Ovary (tissue), 7 donors: ENCODE measurements at regions not wholly inside any gene's neighbourhood (a gene's known extent, or its start where the extent isn't known, plus 50 kb on each side); places are given as distances from the start of the nearest gene placed in this dataset.

Experiments used
- DNase-seq, 5 donors: peaks; one replicate each; pipeline ENCODE4 v3.0.0-alpha.2; 2019 to 2020
- H3K27ac ChIP-seq, 2 donors: fragments of 200-600 bp; one replicate each; pipeline versions ENCODE4 v1.5.1 to v1.8.0; 2019 to 2022
- H3K27me3 ChIP-seq: fragments of 200-600 bp; one replicate; pipeline ENCODE4 v1.8.0; 2022
- H3K36me3 ChIP-seq: fragments of 200-600 bp; sonication (generic); one replicate; pipeline ENCODE4 v1.5.1; 2019
- H3K4me1 ChIP-seq: one replicate; pipeline ENCODE4 v1.8.1; 2013; ENCODE audit warnings: mild to moderate bottlenecking, moderate library complexity; ENCODE audit not compliant: insufficient read depth
- H3K4me3 ChIP-seq: fragments of 200-600 bp; sonication (generic); one replicate; pipeline ENCODE4 v1.5.1; 2017
- H3K9me3 ChIP-seq, 2 donors: fragments of 200-600 bp in 1 of 2; sonication (generic) in 1 of 2; one replicate each; pipeline versions ENCODE4 v1.5.1 to v1.8.1; 2013 to 2019; ENCODE audit warnings: mild to moderate bottlenecking in 1 of 2, moderate library complexity in 1 of 2
- CTCF ChIP-seq, 3 donors: fragments of 450-650 bp in 2 of 3; fragments of 200-600 bp in 1 of 3; IDR thresholded peaks; one replicate each; pipeline versions ENCODE4 v1.5.1 to v1.8.0; 2016 to 2022; ENCODE audit warnings: antibody characterized with exemption in 3 of 3, mild to moderate bottlenecking in 1 of 3
- EP300 ChIP-seq: sonication (generic); formaldehyde crosslinking; IDR thresholded peaks from one replicate; pipeline ENCODE4 v1.6.1; 2017; ENCODE audit warnings: antibody characterized with exemption
- POLR2A ChIP-seq: fragments of 450-650 bp; IDR thresholded peaks from one replicate; pipeline ENCODE4 v1.6.1; 2017; ENCODE audit warnings: antibody characterized with exemption, mild to moderate bottlenecking, moderate library complexity
- WGBS, 3 donors: extraction: QIAGEN DNeasy Blood & Tissue Kit in 1 of 3; methylation state at CpG; one replicate each; pipeline versions ENCODE4 v1.1.5 to v1.1.7; 2013 to 2017; 5-methylcytosine and 5-hydroxymethylcytosine counted together
- intact Hi-C, 4 donors: fragments of 100-400 bp; cut with DNase I; formaldehyde crosslinking; loops; one replicate each; pipeline versions ENCODE4 v1.11.0 to v1.15.1; 2022 to 2023
- donor health status: DM: no; HTN: no; CAD: no; lungs with moderate emphysema.
- donor health status: DM: no; HTN: no; CAD: no.
- donor health status: Bipolar disorder and iron deficiency.
- donor health status: DM: no; HTN: no; CAD: no.
- donor health status: DM: yes; HTN: yes; CAD: no.

DNA sequence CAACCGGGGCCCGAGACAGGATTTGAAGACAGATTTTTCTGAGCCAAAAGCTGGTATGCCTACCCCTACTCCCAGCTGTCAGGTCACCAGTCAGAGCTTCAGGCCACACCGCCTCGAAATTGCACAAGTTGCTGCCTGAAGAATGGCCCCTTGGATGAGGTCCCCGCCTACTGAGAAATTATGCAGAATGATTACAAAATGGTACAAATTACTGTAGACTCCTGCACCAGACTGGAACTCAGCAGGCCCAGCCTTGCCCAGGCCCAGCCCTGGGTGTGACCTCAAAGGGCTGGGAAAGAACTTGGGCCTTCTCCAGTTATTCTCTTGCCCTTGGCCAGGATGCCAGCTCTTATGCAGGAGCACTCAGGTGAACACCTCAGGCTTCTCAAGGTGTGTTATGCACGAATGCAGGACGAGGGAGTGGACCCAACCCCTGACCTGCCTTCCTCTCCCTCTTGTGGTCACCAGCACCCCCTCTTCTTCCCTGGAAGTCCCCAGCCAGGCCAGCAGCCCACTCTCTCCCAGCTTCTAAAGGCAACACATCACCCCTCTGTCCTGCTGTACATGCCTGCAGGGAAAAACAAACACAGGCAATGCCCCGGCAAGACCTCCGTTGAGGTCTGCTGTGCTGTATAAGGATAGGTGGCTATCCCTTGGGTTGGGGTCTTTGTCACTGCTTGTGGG lies 88.7 kb upstream of the NAA20 start:
- intact Hi-C loops: no loop called here
- H3K36me3 ChIP-seq: no peaks in the 10 kb centered on the region
- H3K27me3 ChIP-seq: no peaks in the 10 kb centered on the region
- 90 to 95% (median 91%) methylated on average over 9 of the region's 9 CpGs for WGBS, 3 donors
- H3K9me3 ChIP-seq: no peaks in the 10 kb centered on the region
- no peak overlapping the region for H3K27ac ChIP-seq
- TF ChIP-seq POLR2A: no peak
- no peak for TF ChIP-seq EP300
- TF ChIP-seq CTCF (IDR thresholded peaks at IDR 0.05): no peak
- no peak for DNase-seq
- no peak overlapping the region for H3K4me3 ChIP-seq
- peaks cover 17% of the 10 kb centered on the region for H3K4me1 ChIP-seq

DNA sequence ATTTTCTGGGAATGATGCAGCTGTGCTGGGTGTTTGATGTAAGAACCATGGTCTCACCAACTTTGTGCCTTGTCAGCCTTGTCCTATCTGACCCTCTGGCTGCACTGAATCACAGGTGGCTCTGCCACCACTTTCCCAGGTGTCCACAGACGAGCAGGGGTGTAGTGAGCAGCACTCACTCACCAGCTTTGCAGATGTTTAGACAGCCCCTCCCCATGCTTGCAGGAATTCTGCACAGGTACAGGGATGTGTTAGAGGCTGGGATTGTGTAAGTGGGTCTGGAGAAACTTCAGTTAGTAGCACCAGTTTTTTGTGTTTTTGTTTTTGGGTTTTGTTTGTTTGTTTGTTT lies 88.2 kb upstream of the NAA20 start:
- peaks cover 17% of the 10 kb centered on the region for H3K4me1 ChIP-seq
- WGBS, 3 donors: 86 to 100% (median 100%) methylated on average over 1 of the region's 1 CpG
- no peaks in the 10 kb centered on the region for H3K27me3 ChIP-seq
- H3K9me3 ChIP-seq: no peaks in the 10 kb centered on the region
- intact Hi-C loops: no loop called here
- no peak for DNase-seq
- no peak overlapping the region for H3K4me3 ChIP-seq
- no peaks in the 10 kb centered on the region for H3K36me3 ChIP-seq
- no peak overlapping the region for H3K27ac ChIP-seq
- TF ChIP-seq POLR2A (no peak), EP300 (no peak), CTCF (IDR thresholded peaks at IDR 0.05) (no peak)

DNA sequence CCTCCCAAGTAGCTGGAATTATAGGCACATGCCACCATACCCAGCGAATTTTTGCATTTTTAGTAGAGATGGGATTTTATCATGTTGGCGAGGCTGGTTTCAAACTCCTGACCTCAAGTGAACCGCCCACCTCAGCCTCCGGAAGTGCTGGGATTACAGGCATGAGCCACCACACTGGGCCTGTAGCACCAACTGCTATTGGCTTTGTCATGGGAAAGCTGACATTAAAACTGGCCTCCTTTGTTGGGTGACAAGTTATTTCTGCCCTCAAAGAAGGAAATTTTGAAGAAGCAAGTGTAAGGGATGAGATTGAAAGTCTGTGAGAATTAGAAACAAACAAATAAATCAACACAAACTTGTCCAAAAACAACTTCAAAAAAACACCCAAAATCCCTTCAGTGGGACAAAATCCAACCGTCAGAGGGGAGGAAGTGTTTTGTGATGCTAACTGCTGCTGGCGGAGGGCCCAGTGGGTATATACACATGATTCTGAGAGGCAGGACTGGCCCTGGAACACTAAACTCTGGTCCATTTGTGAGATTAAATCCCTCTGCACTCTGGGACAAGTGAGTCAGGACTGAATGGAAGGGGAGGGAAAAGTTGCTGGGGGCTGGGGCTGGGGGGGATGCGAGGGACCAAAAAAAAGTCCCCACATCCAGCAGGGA lies 87.5 kb upstream of the NAA20 start:
- Histone ChIP-seq H3K36me3 (no peaks in the 10 kb centered on the region), H3K27ac (no peak overlapping the region), H3K4me1 (peaks cover 17% of the 10 kb centered on the region), H3K27me3 (no peaks in the 10 kb centered on the region), H3K4me3 (no peak overlapping the region), H3K9me3 (no peaks in the 10 kb centered on the region)
- 73 to 74% (median 74%) methylated on average over 7 of the region's 7 CpGs for WGBS, 3 donors
- intact Hi-C loops: no loop called here
- no peak for TF ChIP-seq CTCF (IDR thresholded peaks at IDR 0.05)
- TF ChIP-seq EP300: no peak
- no peak for TF ChIP-seq POLR2A
- DNase-seq: no peak

DNA sequence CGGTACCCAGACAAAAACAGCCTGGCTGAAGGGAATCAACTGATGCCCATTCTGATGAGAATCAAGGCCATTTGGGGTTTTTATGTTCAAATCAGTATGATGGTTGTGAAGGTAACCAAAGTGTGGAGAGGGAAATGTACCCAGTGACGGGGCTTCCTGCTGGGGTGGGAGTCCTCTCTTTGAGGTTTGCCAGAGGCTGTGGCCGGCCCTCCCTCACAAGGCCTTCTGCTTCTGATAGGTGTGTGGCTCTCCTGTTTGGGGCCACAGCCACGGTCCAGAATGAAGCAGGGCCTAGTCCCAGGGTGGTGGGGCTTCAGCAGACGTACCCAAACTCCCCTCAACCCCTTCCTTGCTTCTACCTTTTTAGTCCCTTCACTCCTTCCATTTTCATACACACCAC lies 86.7 kb upstream of the NAA20 start:
- intact Hi-C loops: no loop called here
- TF ChIP-seq POLR2A (no peak), EP300 (no peak), CTCF (IDR thresholded peaks at IDR 0.05) (no peak)
- Histone ChIP-seq H3K36me3 (no peaks in the 10 kb centered on the region), H3K4me1 (peaks cover 17% of the 10 kb centered on the region), H3K4me3 (no peak overlapping the region), H3K27ac (no peak overlapping the region), H3K27me3 (no peaks in the 10 kb centered on the region), H3K9me3 (no peaks in the 10 kb centered on the region)
- WGBS, 3 donors: 73 to 79% (median 75%) methylated on average over 5 of the region's 5 CpGs
- no peak for DNase-seq
